ENCODE measurements at regions not wholly inside any gene's neighbourhood (a gene's known extent, or its start where the extent isn't known, plus 50 kb on each side); places are given as distances from the start of the nearest gene placed in this dataset.

- TF ChIP-seq POLR2AphosphoS5 (IDR thresholded peaks at IDR 0.05; ENCODE audit: borderline replicate concordance, low read depth, low read length) (no peak), EZH2 (IDR thresholded peaks at IDR 0.05) (no peak)
These were observed 342.6 kb downstream of the MFSD1 start for GRCh38 chr3:159144472-159144871.

All from SK-N-MC (cell line).